ENCODE measurements at regions not wholly inside any gene's neighbourhood (a gene's known extent, or its start where the extent isn't known, plus 50 kb on each side); places are given as distances from the start of the nearest gene placed in this dataset.

DNA sequence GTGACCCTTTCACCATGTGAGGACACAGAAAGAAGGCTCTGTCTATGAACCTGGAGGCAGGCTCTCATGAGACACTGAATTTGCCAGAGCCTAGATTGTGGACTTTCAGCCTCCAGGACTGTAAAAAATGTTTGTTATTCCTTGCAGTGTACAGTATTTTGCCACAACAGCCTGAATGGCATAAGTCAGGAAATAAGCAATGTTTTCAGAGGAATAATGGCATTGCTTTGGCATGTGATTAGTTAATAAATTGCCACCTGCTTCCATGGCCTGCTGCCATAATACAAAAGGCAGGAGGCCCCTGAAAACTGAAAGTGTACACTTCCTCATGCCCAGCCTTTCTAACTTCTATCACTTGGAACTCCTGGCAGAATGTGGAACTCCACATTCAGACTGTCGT is 408.1 kb downstream of the GADD45G start:
- TF ChIP-seq, protein P1, sequence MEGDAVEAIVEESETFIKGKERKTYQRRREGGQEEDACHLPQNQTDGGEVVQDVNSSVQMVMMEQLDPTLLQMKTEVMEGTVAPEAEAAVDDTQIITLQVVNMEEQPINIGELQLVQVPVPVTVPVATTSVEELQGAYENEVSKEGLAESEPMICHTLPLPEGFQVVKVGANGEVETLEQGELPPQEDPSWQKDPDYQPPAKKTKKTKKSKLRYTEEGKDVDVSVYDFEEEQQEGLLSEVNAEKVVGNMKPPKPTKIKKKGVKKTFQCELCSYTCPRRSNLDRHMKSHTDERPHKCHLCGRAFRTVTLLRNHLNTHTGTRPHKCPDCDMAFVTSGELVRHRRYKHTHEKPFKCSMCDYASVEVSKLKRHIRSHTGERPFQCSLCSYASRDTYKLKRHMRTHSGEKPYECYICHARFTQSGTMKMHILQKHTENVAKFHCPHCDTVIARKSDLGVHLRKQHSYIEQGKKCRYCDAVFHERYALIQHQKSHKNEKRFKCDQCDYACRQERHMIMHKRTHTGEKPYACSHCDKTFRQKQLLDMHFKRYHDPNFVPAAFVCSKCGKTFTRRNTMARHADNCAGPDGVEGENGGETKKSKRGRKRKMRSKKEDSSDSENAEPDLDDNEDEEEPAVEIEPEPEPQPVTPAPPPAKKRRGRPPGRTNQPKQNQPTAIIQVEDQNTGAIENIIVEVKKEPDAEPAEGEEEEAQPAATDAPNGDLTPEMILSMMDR (IDR thresholded peaks at IDR 0.05): no peak
- no peak for TF ChIP-seq POLR2A (IDR thresholded peaks at IDR 0.05)

All from gastroesophageal sphincter (tissue), 3 donors.